Thyroid gland (tissue), 4 donors: ENCODE measurements at regions not wholly inside any gene's neighbourhood (a gene's known extent, or its start where the extent isn't known, plus 50 kb on each side); places are given as distances from the start of the nearest gene placed in this dataset.

ENCODE experiments used
- DNase-seq, 2 donors: peaks; one replicate each; pipeline ENCODE4 v3.0.0-alpha.2; 2019
- H3K27ac ChIP-seq, 3 donors: fragments of 200-600 bp; sonication (generic); 1 replicate in 2 of 3; 2 replicates in 1 of 3; pipeline ENCODE4 v1.5.1; 2016 to 2019; ENCODE audit warnings: mild to moderate bottlenecking in 1 of 3, moderate library complexity in 1 of 3
- H3K27me3 ChIP-seq: fragments of 200-600 bp; sonication (generic); one replicate; pipeline ENCODE4 v1.5.1; 2019
- H3K36me3 ChIP-seq, 2 donors: fragments of 200-600 bp; sonication (generic); one replicate each; pipeline ENCODE4 v1.5.1; 2016 to 2019
- H3K4me1 ChIP-seq, 2 donors: fragments of 200-600 bp; sonication (generic); one replicate each; pipeline ENCODE4 v1.5.1; 2017 to 2019
- H3K4me3 ChIP-seq, 3 donors: fragments of 200-600 bp; sonication (generic); replicated peaks in 1 of 3; 1 replicate in 2 of 3; 2 replicates in 1 of 3; pipeline ENCODE4 v1.5.1; 2016; ENCODE audit warnings: mild to moderate bottlenecking in 1 of 3
- H3K9me3 ChIP-seq: fragments of 200-600 bp; sonication (generic); one replicate; pipeline ENCODE4 v1.5.1; 2017
- CTCF ChIP-seq, 6 experiments: fragments of 200-600 bp in 3 of 6; fragments of 450-650 bp in 3 of 6; sonication (generic) in 3 of 6; IDR thresholded peaks; one replicate each; pipeline ENCODE4 v1.5.1; 2016 to 2019; ENCODE audit warnings: antibody characterized with exemption in 6 of 6, mild to moderate bottlenecking in 2 of 6, inconsistent platforms in 1 of 6, moderate library complexity in 1 of 6
- POLR2A ChIP-seq, 2 donors: fragments of 450-650 bp; IDR thresholded peaks; one replicate each; pipeline ENCODE4 v1.6.1; 2017; ENCODE audit warnings: antibody characterized with exemption in 2 of 2, mild to moderate bottlenecking in 2 of 2, moderate library complexity in 1 of 2
- WGBS, 2 donors: methylation state at CpG; one replicate each; pipeline ENCODE4 v1.1.5; 2017; 5-methylcytosine and 5-hydroxymethylcytosine counted together
- intact Hi-C: fragments of 100-400 bp; cut with DNase I; formaldehyde crosslinking; loops from one replicate; pipeline ENCODE4 v1.15.1; 2023

GRCh38 chr18:71809711-71810110, 734.4 kb downstream of the CBLN2 start:
- Histone ChIP-seq H3K4me1 (no peaks in the 10 kb centered on the region), H3K9me3 (no peaks in the 10 kb centered on the region), H3K27me3 (no peaks in the 10 kb centered on the region), H3K36me3 (no peaks in the 10 kb centered on the region), H3K27ac (no peak overlapping the region), H3K4me3 (no peak overlapping the region)
- TF ChIP-seq CTCF (IDR thresholded peaks at IDR 0.05) (no peak), POLR2A (IDR thresholded peaks at IDR 0.05) (no peak)
- WGBS, 2 donors, result 57 to 62% methylated on average over 3 of the region's 3 CpGs
- intact Hi-C loops, result no loop called here
- no peak for DNase-seq

DNA sequence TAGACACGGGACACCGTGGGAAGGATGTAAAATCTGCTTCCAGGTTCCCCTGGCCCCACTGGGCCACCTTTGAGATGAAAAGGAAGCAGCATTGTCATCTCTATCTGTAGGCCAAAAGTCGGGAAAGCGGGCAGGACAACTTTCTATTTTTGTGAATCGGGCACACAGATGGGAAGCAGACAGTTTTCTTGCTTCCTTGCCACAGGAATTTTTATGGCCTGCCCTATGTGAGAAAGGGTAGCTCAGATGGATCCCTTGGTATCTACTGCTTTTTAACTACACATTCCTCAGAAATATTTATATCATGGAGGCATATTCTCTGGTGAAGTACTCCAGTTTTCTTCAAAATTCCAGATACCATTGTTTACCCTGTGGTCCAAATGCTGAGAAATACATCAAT, 735.5 kb downstream of the CBLN2 start:
- H3K4me3 ChIP-seq, result no peak overlapping the region

GRCh38 chr18:71807586-71807985, 736.6 kb downstream of the CBLN2 start:
- Histone ChIP-seq H3K4me3 (no peak overlapping the region), H3K27ac (no peak overlapping the region), H3K4me1 (no peaks in the 10 kb centered on the region), H3K27me3 (no peaks in the 10 kb centered on the region), H3K36me3 (no peaks in the 10 kb centered on the region), H3K9me3 (no peaks in the 10 kb centered on the region)
- DNase-seq, result no peak
- TF ChIP-seq POLR2A (IDR thresholded peaks at IDR 0.05) (no peak), CTCF (IDR thresholded peaks at IDR 0.05) (no peak)
- WGBS, 2 donors, result 88 to 93% methylated on average over 1 of the region's 1 CpG
- intact Hi-C loops, result no loop called here

More for the DNA sequence above, 735.5 kb downstream of the CBLN2 start:
- no peak for DNase-seq
- Histone ChIP-seq H3K36me3 (no peaks in the 10 kb centered on the region), H3K27ac (no peak overlapping the region), H3K4me1 (no peaks in the 10 kb centered on the region), H3K27me3 (no peaks in the 10 kb centered on the region), H3K9me3 (no peaks in the 10 kb centered on the region)
- intact Hi-C loops, result no loop called here
- no peak for TF ChIP-seq POLR2A (IDR thresholded peaks at IDR 0.05)
- no peak for TF ChIP-seq CTCF (IDR thresholded peaks at IDR 0.05)
- 66 to 81% methylated on average over 5 of the region's 5 CpGs for WGBS, 2 donors

GRCh38 chr18:71798986-71799673, 745.0 kb downstream of the CBLN2 start:
- H3K9me3 ChIP-seq, result no peaks in the 10 kb centered on the region
- intact Hi-C loops, result no loop called here
- no peaks in the 10 kb centered on the region for H3K4me1 ChIP-seq
- no peak for TF ChIP-seq CTCF (IDR thresholded peaks at IDR 0.05)
- no peak for TF ChIP-seq POLR2A (IDR thresholded peaks at IDR 0.05)
- H3K27ac ChIP-seq, result no peak overlapping the region
- no peak for DNase-seq
- no peaks in the 10 kb centered on the region for H3K27me3 ChIP-seq
- H3K4me3 ChIP-seq, result no peak overlapping the region
- H3K36me3 ChIP-seq, result no peaks in the 10 kb centered on the region
- 72 to 73% methylated on average over 6 of the region's 6 CpGs for WGBS, 2 donors

DNA sequence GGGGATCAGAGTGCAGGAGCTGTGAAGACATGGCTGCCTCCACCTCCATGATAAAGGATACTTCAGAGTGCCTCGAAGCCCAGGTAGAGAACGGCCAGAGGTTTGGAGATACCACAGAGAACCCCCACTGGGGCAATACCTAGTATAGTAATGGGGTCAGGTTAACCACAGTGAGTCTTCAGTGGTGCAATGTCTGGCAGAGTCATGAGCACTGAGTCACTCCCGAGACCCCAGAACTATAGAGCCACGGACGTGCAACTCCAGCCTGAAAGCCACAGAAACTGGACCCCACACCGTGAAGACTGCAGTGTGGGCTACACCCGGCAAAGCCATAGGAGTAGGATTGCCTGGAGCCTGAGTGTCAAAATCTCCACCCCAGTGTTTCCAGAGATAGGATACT, 746.6 kb downstream of the CBLN2 start:
- no peak overlapping the region for H3K4me3 ChIP-seq
- intact Hi-C loops, result no loop called here
- no peak for DNase-seq
- 82 to 92% methylated on average over 6 to 7 of the region's 7 CpGs for WGBS, 2 donors
- no peak for TF ChIP-seq POLR2A (IDR thresholded peaks at IDR 0.05)
- TF ChIP-seq CTCF (IDR thresholded peaks at IDR 0.05), result no peak
- no peaks in the 10 kb centered on the region for H3K27me3 ChIP-seq
- no peaks in the 10 kb centered on the region for H3K36me3 ChIP-seq
- H3K9me3 ChIP-seq, result no peaks in the 10 kb centered on the region
- no peaks in the 10 kb centered on the region for H3K4me1 ChIP-seq
- H3K27ac ChIP-seq, result no peak overlapping the region
